H1 (cell line): ENCODE measurements at regions not wholly inside any gene's neighbourhood (a gene's known extent, or its start where the extent isn't known, plus 50 kb on each side); places are given as distances from the start of the nearest gene placed in this dataset.

ENCODE experiments used
- CTCF ChIA-PET: fragments of 300-600 bp; sonication (Branson Sonifier 250); formaldehyde crosslinking; loops from one replicate; lab custom pipeline; 2021; ENCODE audit not compliant: partially characterized antibody; lab: Charles Lee
- POLR2A ChIA-PET: fragments of 300-600 bp; sonication (Branson Sonifier 250); formaldehyde crosslinking; loops from one replicate; lab custom pipeline; 2021; ENCODE audit warnings: inconsistent platforms; ENCODE audit not compliant: partially characterized antibody; lab: Charles Lee
- DNase-seq, 2 experiments: peaks; one replicate each; pipeline versions ENCODE4 v3.0.0 to v3.0.0-alpha.2; 2010 to 2022; ENCODE audit warnings: low spot score in 2 of 2, low read depth in 1 of 2, mixed read lengths in 1 of 2
- FAIRE-seq: peaks from 2 replicates; lab custom pipeline; 2011; peaks lifted over from hg19 to GRCh38; lab: Jason Lieb, UNC
- H2AFZ ChIP-seq: 2 replicates; pipeline ENCODE4 v1.8.1; 2012; ENCODE audit warnings: low read length, inconsistent platforms
- H2AK5ac ChIP-seq: 2 replicates; pipeline ENCODE4 v1.6.1; 2013; ENCODE audit warnings: low read depth, low read length
- H2BK120ac ChIP-seq: replicated peaks from 2 replicates; pipeline ENCODE3; 2013; ENCODE audit warnings: low read depth, low read length, inconsistent platforms
- H2BK12ac ChIP-seq: 2 replicates; pipeline ENCODE4 v1.6.1; 2013; ENCODE audit warnings: low read depth, low read length
- H2BK15ac ChIP-seq: 2 replicates; pipeline ENCODE4 v1.6.1; 2013; ENCODE audit warnings: low read length
- H2BK20ac ChIP-seq: 2 replicates; pipeline ENCODE4 v1.6.1; 2013; ENCODE audit warnings: low read length
- H2BK5ac ChIP-seq: 2 replicates; pipeline ENCODE4 v1.6.1; 2013; ENCODE audit warnings: low read depth, low read length
- H3K14ac ChIP-seq: 2 replicates; pipeline ENCODE4 v1.6.1; 2013; ENCODE audit warnings: inconsistent platforms; ENCODE audit not compliant: insufficient read length
- H3K18ac ChIP-seq: 2 replicates; pipeline ENCODE4 v1.6.1; 2013; ENCODE audit warnings: low read length; ENCODE audit errors: extremely low read depth
- H3K23ac ChIP-seq: 2 replicates; pipeline ENCODE4 v1.6.1; 2013; ENCODE audit warnings: inconsistent platforms; ENCODE audit not compliant: insufficient read length
- H3K23me2 ChIP-seq: 2 replicates; pipeline ENCODE4 v1.6.1; 2013; ENCODE audit warnings: low read depth, low read length
- H3K27ac ChIP-seq: 2 replicates; pipeline ENCODE4 v1.6.1; 2011; ENCODE audit warnings: low read depth, low read length, inconsistent platforms
- H3K27me3 ChIP-seq, 4 experiments: replicated peaks in 1 of 4; 1 replicate in 1 of 4; 2 replicates in 3 of 4; pipeline versions ENCODE4 v1.6.1 to v1.8.1; 2011 to 2013; ENCODE audit warnings: low read length in 3 of 4, mild to moderate bottlenecking in 3 of 4, inconsistent platforms in 2 of 4, mixed read lengths in 2 of 4, moderate library complexity in 1 of 4; ENCODE audit not compliant: control insufficient read depth in 3 of 4, insufficient read depth in 3 of 4; ENCODE audit errors: extremely low read depth in 1 of 4
- H3K36me3 ChIP-seq, 4 experiments: 2 replicates each; pipeline versions ENCODE4 v1.6.1 to v1.8.1; 2011 to 2013; ENCODE audit warnings: mild to moderate bottlenecking in 4 of 4, low read length in 3 of 4, moderate library complexity in 2 of 4, control low read depth in 1 of 4, inconsistent platforms in 1 of 4; ENCODE audit not compliant: insufficient read depth in 4 of 4, control insufficient read depth in 2 of 4
- H3K4ac ChIP-seq: replicated peaks from 2 replicates; pipeline ENCODE3; 2013; ENCODE audit warnings: low read length, low read depth, mixed read lengths, inconsistent platforms; ENCODE audit not compliant: insufficient read length
- H3K4me1 ChIP-seq, 4 experiments: replicated peaks in 1 of 4; 1 replicate in 1 of 4; 2 replicates in 3 of 4; pipeline versions ENCODE4 v1.6.1 to v1.8.1; 2011 to 2013; ENCODE audit warnings: low read length in 3 of 4, inconsistent platforms in 2 of 4, mixed read lengths in 1 of 4; ENCODE audit not compliant: insufficient read depth in 4 of 4, control insufficient read depth in 3 of 4
- H3K4me2 ChIP-seq, 2 experiments: 2 replicates each; pipeline versions ENCODE4 v1.6.1 to v1.8.1; 2011 to 2013; ENCODE audit warnings: low read depth in 2 of 2, low read length in 2 of 2, control low read depth in 1 of 2, inconsistent platforms in 1 of 2, mild to moderate bottlenecking in 1 of 2; ENCODE audit not compliant: insufficient read depth in 1 of 2
- H3K4me3 ChIP-seq, 4 experiments: fragments of 200-600, 300-600 bp in 1 of 4; sonication (generic), shearing (Covaris generic), sonication (Bioruptor Twin) in 1 of 4; 2 replicates each; pipeline versions ENCODE4 v1.5.1 to v1.8.1; 2011 to 2016; ENCODE audit warnings: low read length in 4 of 4, low read depth in 3 of 4, control low read depth in 2 of 4, inconsistent platforms in 2 of 4, mild to moderate bottlenecking in 2 of 4, mixed read lengths in 1 of 4, moderate library complexity in 1 of 4; ENCODE audit not compliant: insufficient read depth in 2 of 4; ENCODE audit errors: extremely low read depth in 1 of 4
- H3K56ac ChIP-seq: replicated peaks from 2 replicates; pipeline ENCODE3; 2013; ENCODE audit warnings: low read depth, mild to moderate bottlenecking, mixed read lengths, low read length, inconsistent platforms; ENCODE audit not compliant: insufficient read length
- H3K79me1 ChIP-seq: 2 replicates; pipeline ENCODE4 v1.6.1; 2013; ENCODE audit warnings: low read depth, low read length, control low read depth
- H3K79me2 ChIP-seq, 2 experiments: 2 replicates each; pipeline versions ENCODE4 v1.6.1 to v1.8.1; 2012 to 2013; ENCODE audit warnings: low read length in 2 of 2, mild to moderate bottlenecking in 2 of 2, inconsistent platforms in 1 of 2; ENCODE audit not compliant: insufficient read depth in 2 of 2, control insufficient read depth in 1 of 2
- H3K9ac ChIP-seq, 4 experiments: replicated peaks in 1 of 4; 1 replicate in 1 of 4; 2 replicates in 3 of 4; pipeline versions ENCODE4 v1.6.1 to v1.8.1; 2011 to 2013; ENCODE audit warnings: low read depth in 3 of 4, low read length in 3 of 4, control low read depth in 2 of 4, mild to moderate bottlenecking in 2 of 4, moderate library complexity in 2 of 4, inconsistent platforms in 1 of 4; ENCODE audit errors: extremely low read depth in 1 of 4
- H3K9me3 ChIP-seq, 2 experiments: 2 replicates each; pipeline versions ENCODE4 v1.6.1 to v1.8.1; 2012 to 2013; ENCODE audit warnings: mild to moderate bottlenecking in 2 of 2, moderate library complexity in 2 of 2, control low read depth in 1 of 2, inconsistent platforms in 1 of 2, low read depth in 1 of 2, low read length in 1 of 2, mixed read lengths in 1 of 2; ENCODE audit not compliant: insufficient read depth in 2 of 2
- H4K20me1 ChIP-seq, 2 experiments: replicated peaks in 1 of 2; 2 replicates each; pipeline versions ENCODE3 to v1.8.1; 2011 to 2013; ENCODE audit warnings: inconsistent platforms in 2 of 2, low read length in 2 of 2, mild to moderate bottlenecking in 1 of 2; ENCODE audit not compliant: insufficient read depth in 2 of 2, control insufficient read depth in 1 of 2
- H4K5ac ChIP-seq: 2 replicates; pipeline ENCODE4 v1.6.1; 2013; ENCODE audit warnings: low read length, low read depth, mixed read lengths, inconsistent platforms; ENCODE audit not compliant: insufficient read length
- H4K8ac ChIP-seq: 2 replicates; pipeline ENCODE4 v1.8.0; 2013; ENCODE audit warnings: mild to moderate bottlenecking, moderate library complexity, low read length, inconsistent platforms; ENCODE audit not compliant: insufficient read depth; ENCODE audit errors: extremely low read depth
- H4K91ac ChIP-seq: replicated peaks from 2 replicates; pipeline ENCODE3; 2013; ENCODE audit warnings: low read length, mixed read lengths, inconsistent platforms; ENCODE audit not compliant: insufficient read length
- CHD7 ChIP-seq: fragments of 300-600 bp; sonication (generic); IDR thresholded peaks from 2 replicates; pipeline ENCODE4 v1.7.1; 2012; ENCODE audit warnings: low read length, moderate library complexity, mild to moderate bottlenecking, inconsistent platforms; ENCODE audit not compliant: insufficient replicate concordance

GRCh38 chr4:136737066-136737465 is 795.2 kb downstream of the PCDH18 start:
- H3K4ac ChIP-seq = no peak overlapping the region
- H4K5ac ChIP-seq = no peak overlapping the region
- H2BK15ac ChIP-seq = no peak overlapping the region
- H3K79me2 ChIP-seq = no peaks in the 10 kb centered on the region
- no peaks in the 10 kb centered on the region for H3K27me3 ChIP-seq
- no peak overlapping the region for H3K23ac ChIP-seq
- no peak overlapping the region for H4K91ac ChIP-seq
- H2BK12ac ChIP-seq = no peak overlapping the region
- no peak overlapping the region for H2BK5ac ChIP-seq
- no peak overlapping the region for H3K18ac ChIP-seq
- no peaks in the 10 kb centered on the region for H3K9me3 ChIP-seq
- no peak overlapping the region for H3K56ac ChIP-seq
- FAIRE-seq = no peak
- no peak overlapping the region for H2AFZ ChIP-seq
- H3K9ac ChIP-seq = no peak overlapping the region
- DNase-seq = no peak
- H2BK20ac ChIP-seq = no peak overlapping the region
- no peak overlapping the region for H3K4me2 ChIP-seq
- no peaks in the 10 kb centered on the region for H3K79me1 ChIP-seq
- H3K4me1 ChIP-seq = no peaks in the 10 kb centered on the region
- H3K23me2 ChIP-seq = no peaks in the 10 kb centered on the region
- H3K36me3 ChIP-seq = no peaks in the 10 kb centered on the region
- H3K14ac ChIP-seq = no peak overlapping the region
- no peak overlapping the region for H3K4me3 ChIP-seq
- H4K20me1 ChIP-seq = no peaks in the 10 kb centered on the region
- POLR2A ChIA-PET = no interaction called here
- no peak overlapping the region for H3K27ac ChIP-seq
- H2BK120ac ChIP-seq = no peak overlapping the region
- H4K8ac ChIP-seq = no peak overlapping the region
- CTCF ChIA-PET = interaction anchor here (1.8 kb wide), 1 partner anchor 10 kb away, joined by 4 read pairs; no protein-coding TSS in a partner anchor
- H2AK5ac ChIP-seq = no peak overlapping the region
- no peak for TF ChIP-seq CHD7
